Heart left ventricle (tissue), 13 donors: ENCODE measurements at regions not wholly inside any gene's neighbourhood (a gene's known extent, or its start where the extent isn't known, plus 50 kb on each side); places are given as distances from the start of the nearest gene placed in this dataset.
"Not testable (repeated sequence)": the region's sequence is repeated elsewhere in the genome, so short reads cannot be mapped to it uniquely, and the experiment has no call there.

Experiments
- POLR2A ChIP-seq, 2 donors: fragments of 450-650 bp; IDR thresholded peaks; one replicate each; pipeline ENCODE4 v1.6.1; 2017; ENCODE audit warnings: antibody characterized with exemption in 2 of 2, mild to moderate bottlenecking in 2 of 2, moderate library complexity in 2 of 2
- TF ChIP-seq, protein P1 (sequence below), 12 donors: fragments of 200-600 bp; sonication (generic) in 4 of 12; IDR thresholded peaks; one replicate each; pipeline versions ENCODE4 v1.5.0 to v1.8.0; 2018 to 2022; ENCODE audit warnings: antibody characterized with exemption in 12 of 12, mild to moderate bottlenecking in 5 of 12
- donor health status: ischemic (EF 13 %, LVEDD 7.1; RV severe dilation, severe dysfunction).
- donor health status: DM: no; HTN: yes; CAD: no.
- donor health status: DM: no; HTN: no; CAD: no.
- donor health status: ischemic (EF 25% LVEDD 6.9; RV normal size, moderate dysfunction).
- donor health status: ischemic (EF 25% LVEDD 5.7; RV mildly dilated, moderate dysfunction).
- donor health status: ischemic (EF 35%, LVEDD 5.7; RV mildly dilated, moderate dysfunction).
- donor health status: nonischemic (EF 11% LVEDD 7.7; RV severe dilation, severe dysfunction).
- donor health status: DM: yes; HTN: yes; CAD: no.
- donor health status: PGD.
- donor health status: ischemic (EF 29% LVEDD 5.4; RV normal size, mild dysfunction).
- donor health status: nonischemic (EF 23%, LVEDD 6.1; RV moderate dilation, normal function).

DNA sequence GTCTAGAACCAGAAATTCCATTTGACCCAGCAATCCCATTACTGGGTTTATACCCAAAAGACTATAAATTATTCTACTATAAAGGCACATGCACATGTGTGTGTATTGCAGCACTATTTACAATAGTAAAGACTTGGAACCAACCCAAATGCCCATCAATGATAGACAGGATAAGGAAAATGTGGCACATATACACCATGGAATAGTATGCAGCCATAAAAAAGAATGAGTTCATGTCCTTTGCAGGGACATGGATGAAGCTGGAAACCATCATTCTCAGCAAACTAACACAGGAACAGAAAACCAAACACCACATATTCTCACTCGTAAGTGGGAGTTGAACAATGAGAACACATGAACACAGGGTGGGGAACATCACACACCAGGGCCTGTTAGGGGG is 57.0 kb downstream of the XCL2 start:
- TF ChIP-seq, protein P1, sequence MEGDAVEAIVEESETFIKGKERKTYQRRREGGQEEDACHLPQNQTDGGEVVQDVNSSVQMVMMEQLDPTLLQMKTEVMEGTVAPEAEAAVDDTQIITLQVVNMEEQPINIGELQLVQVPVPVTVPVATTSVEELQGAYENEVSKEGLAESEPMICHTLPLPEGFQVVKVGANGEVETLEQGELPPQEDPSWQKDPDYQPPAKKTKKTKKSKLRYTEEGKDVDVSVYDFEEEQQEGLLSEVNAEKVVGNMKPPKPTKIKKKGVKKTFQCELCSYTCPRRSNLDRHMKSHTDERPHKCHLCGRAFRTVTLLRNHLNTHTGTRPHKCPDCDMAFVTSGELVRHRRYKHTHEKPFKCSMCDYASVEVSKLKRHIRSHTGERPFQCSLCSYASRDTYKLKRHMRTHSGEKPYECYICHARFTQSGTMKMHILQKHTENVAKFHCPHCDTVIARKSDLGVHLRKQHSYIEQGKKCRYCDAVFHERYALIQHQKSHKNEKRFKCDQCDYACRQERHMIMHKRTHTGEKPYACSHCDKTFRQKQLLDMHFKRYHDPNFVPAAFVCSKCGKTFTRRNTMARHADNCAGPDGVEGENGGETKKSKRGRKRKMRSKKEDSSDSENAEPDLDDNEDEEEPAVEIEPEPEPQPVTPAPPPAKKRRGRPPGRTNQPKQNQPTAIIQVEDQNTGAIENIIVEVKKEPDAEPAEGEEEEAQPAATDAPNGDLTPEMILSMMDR (IDR thresholded peaks at IDR 0.05) = not testable (repeated sequence)
- not testable (repeated sequence) for TF ChIP-seq POLR2A (IDR thresholded peaks at IDR 0.05)
